ENCODE measurements at regions not wholly inside any gene's neighbourhood (a gene's known extent, or its start where the extent isn't known, plus 50 kb on each side); places are given as distances from the start of the nearest gene placed in this dataset.

DNA sequence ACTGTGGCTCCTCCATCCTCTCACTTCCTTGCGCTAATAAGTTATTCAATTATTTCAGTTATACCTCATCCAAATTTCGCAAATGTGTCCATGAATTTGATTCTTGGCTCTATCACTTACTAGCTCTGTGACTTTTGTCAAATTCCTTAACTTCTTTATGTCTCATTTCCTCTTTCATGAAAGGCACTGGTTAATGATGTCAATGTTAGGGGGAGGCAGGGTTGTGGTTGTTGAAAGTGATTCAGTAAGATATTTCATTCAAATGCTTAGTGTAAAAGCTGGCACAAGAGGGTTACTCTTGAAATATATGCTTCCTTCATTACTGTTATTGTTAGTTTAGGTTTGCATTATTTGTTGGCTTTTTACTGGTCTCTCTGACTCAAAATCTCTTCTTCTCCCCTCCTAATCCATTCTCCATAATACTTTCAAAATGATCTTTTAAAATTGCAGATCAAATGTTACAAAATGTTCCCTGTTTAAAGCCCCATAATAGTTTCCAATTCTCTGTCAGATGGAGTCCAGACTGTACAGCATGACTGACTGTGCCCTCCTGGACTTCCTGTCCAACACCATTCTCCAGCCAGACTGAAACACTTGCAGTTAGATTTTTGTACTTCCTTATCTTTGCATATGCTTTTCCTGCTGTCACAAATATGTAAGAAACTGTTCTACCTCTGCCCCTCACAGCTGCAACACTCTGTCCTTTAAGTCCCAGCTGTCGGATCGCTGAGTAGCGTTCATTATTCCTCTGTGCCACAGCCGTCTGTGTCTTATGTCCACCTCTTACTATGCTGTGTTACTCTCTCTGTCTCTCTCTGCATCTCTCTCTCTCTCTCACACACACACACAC lies 510.6 kb upstream of the RAG2 start:
- Histone ChIP-seq H3K4me2 (ENCODE audit: insufficient read depth, insufficient read length, low read length) (no peak overlapping the region), H2BK20ac (ENCODE audit: low read depth, low read length, poor library complexity, severe bottlenecking) (no peak overlapping the region), H2AFZ (ENCODE audit: low read length) (no peak overlapping the region), H3K23ac (ENCODE audit: insufficient read length, low read depth, low read length) (no peak overlapping the region), H3K79me1 (ENCODE audit: insufficient read depth, low read depth, low read length, poor library complexity, severe bottlenecking) (no peaks in the 10 kb centered on the region), H3K14ac (ENCODE audit: insufficient read depth, low read length) (no peak overlapping the region), H3T11ph (ENCODE audit: low read length) (no peak overlapping the region), H2AK5ac (ENCODE audit: insufficient read length, low read length) (no peak overlapping the region), H3K4ac (ENCODE audit: low read depth, low read length) (no peak overlapping the region), H2BK12ac (ENCODE audit: insufficient read length, low read depth, low read length) (no peak overlapping the region), H3K27ac (ENCODE audit: insufficient read length, low read depth, low read length) (no peak overlapping the region), H3K23me2 (ENCODE audit: insufficient read length, low read depth, low read length, poor library complexity, severe bottlenecking) (no peaks in the 10 kb centered on the region), H2BK5ac (ENCODE audit: insufficient read length, low read length) (no peak overlapping the region), H2BK120ac (ENCODE audit: low read depth, low read length, poor library complexity, severe bottlenecking) (no peak overlapping the region), H4K91ac (ENCODE audit: insufficient read length, low read depth, low read length) (no peak overlapping the region), H4K5ac (ENCODE audit: insufficient read length, low read depth, low read length) (no peak overlapping the region), H3K56ac (ENCODE audit: insufficient read length, low read depth, low read length) (no peak overlapping the region), H3K9me3 (ENCODE audit: control insufficient read depth, low read depth, low read length) (no peaks in the 10 kb centered on the region), H3K9ac (ENCODE audit: extremely low read depth, insufficient read length, low read length) (no peak overlapping the region), H3K18ac (ENCODE audit: insufficient read length, low read depth, low read length) (no peak overlapping the region), H4K20me1 (ENCODE audit: control insufficient read depth, insufficient read depth, insufficient read length) (no peaks in the 10 kb centered on the region), H3K79me2 (ENCODE audit: insufficient read depth, low read length) (no peaks in the 10 kb centered on the region), H2BK15ac (ENCODE audit: low read depth, low read length) (no peak overlapping the region), H4K8ac (replicated peaks; ENCODE audit: insufficient read length, low read depth, low read length) (no peak overlapping the region), H3K27me3 (ENCODE audit: insufficient read depth, low read length) (no peaks in the 10 kb centered on the region), H3K4me1 (ENCODE audit: insufficient read depth, low read length) (no peaks in the 10 kb centered on the region)
- Mint-ChIP-seq H3K9me3 (no peaks in the 10 kb centered on the region), H3K27me3 (ENCODE audit: low read depth) (no peaks in the 10 kb centered on the region), H3K4me3 (no peak overlapping the region), H3K36me3 (ENCODE audit: insufficient read depth in 1 of 3, low read depth in 3 of 3) (no peaks in the 10 kb centered on the region), H3K4me1 (0 out of 4 replicates have a peak, but pooled peaks cover 0 to 2% of the 10 kb centered on the region in 2 experiments), H3K27ac (peak overlapping the region in 1 of 3 experiments; percentile 9; a peak in 1 of 7 replicates)
- TF ChIP-seq CTCF (conservative IDR thresholded peaks at IDR 0.05): no peak
- no peak for DNase-seq
- no CpG with 5 or more reads among the region's 6 CpGs for WGBS (ENCODE audit: extremely low coverage, insufficient read length, low lambda C conversion rate)
